ENCODE measurements at regions not wholly inside any gene's neighbourhood (a gene's known extent, or its start where the extent isn't known, plus 50 kb on each side); places are given as distances from the start of the nearest gene placed in this dataset.

- no peak overlapping the region for H3K23ac ChIP-seq (ENCODE audit: low read depth, low read length)
- H4K8ac ChIP-seq (ENCODE audit: low read depth in 2 of 2, low read length in 2 of 2) = peak overlapping the region in 1 of 2 experiments; percentile 44; a peak in 2 of 4 replicates
- H3K4me1 ChIP-seq (ENCODE audit: control insufficient read depth, insufficient read depth, low read length) = peaks cover 34% of the 10 kb centered on the region
- H2AFZ ChIP-seq (replicated peaks; ENCODE audit: low read length, poor library complexity) = no peak overlapping the region
- H3K18ac ChIP-seq (ENCODE audit: low read depth, low read length) = peak overlapping the region; percentile 71; the same call in 1 of the 2 replicates
- no peak overlapping the region for H3K56ac ChIP-seq (ENCODE audit: extremely low read depth, insufficient read depth, low read length)
- H3K36me3 ChIP-seq (ENCODE audit: control insufficient read depth, insufficient read depth, low read length) = no peaks in the 10 kb centered on the region
- dilution Hi-C loops (cut with HindIII; ENCODE audit: low sequenced_read_pairs, unreplicated experiment) = no loop called here
- H4K5ac ChIP-seq (ENCODE audit: low read depth, low read length) = peak overlapping the region; percentile 25; the same call in 1 of the 2 replicates
- TF ChIP-seq CHD1 (IDR thresholded peaks at IDR 0.05; ENCODE audit: low read depth, low read length) (no peak), POLR2A (IDR thresholded peaks at IDR 0.05; ENCODE audit: low read depth, low read length) (no peak), BHLHE40 (IDR thresholded peaks at IDR 0.05; ENCODE audit: low read depth, low read length) (no peak), USF2 (IDR thresholded peaks at IDR 0.05; ENCODE audit: low read depth, low read length) (no peak), MXI1 (IDR thresholded peaks at IDR 0.05; ENCODE audit: borderline replicate concordance, low read depth, low read length) (no peak)
- no peaks in the 10 kb centered on the region for H3K79me1 ChIP-seq (ENCODE audit: low read depth in 1 of 2, low read length in 2 of 2)
- H3K27ac ChIP-seq (ENCODE audit: insufficient read depth, low read length) = no peak overlapping the region
- no peak overlapping the region for H2BK5ac ChIP-seq (ENCODE audit: low read depth, low read length, poor library complexity, severe bottlenecking)
- POLR2A ChIA-PET (ENCODE audit: unreplicated experiment) = no interaction called here
- no CpG with 5 or more reads among the region's 2 CpGs for WGBS, 2 experiments (ENCODE audit: extremely low coverage in 2 of 2, insufficient read length in 1 of 2)
- H2AK5ac ChIP-seq (ENCODE audit: low read depth, low read length) = no peak overlapping the region
- no peak overlapping the region for H3K4me2 ChIP-seq (ENCODE audit: low read depth, low read length)
- H2BK20ac ChIP-seq (ENCODE audit: low read depth, low read length) = no peak overlapping the region; the same call in 1 of the 2 replicates
- H3K9me3 ChIP-seq (ENCODE audit: control insufficient read depth, insufficient read depth, low read length) = peaks cover 4% of the 10 kb centered on the region; the same call in 1 of the 2 replicates
- ATAC-seq (ENCODE audit: low read depth) = no peak
- H3K9ac ChIP-seq (ENCODE audit: low read depth, low read length) = no peak overlapping the region
- in situ Hi-C loops (cut with MboI; ENCODE audit: low sequenced_read_pairs) = no loop called here
- BruUV-seq (replicated peaks) = no TSS peak
- peak overlapping the region; percentile 71; the same call in 1 of the 2 replicates for H3K14ac ChIP-seq (replicated peaks; ENCODE audit: low read depth, low read length)
- no peak for DNase-seq
- peaks cover 17% of the 10 kb centered on the region for H3K9me1 ChIP-seq (ENCODE audit: insufficient read depth, low read length)
- peak overlapping the region; percentile 71 for H2BK120ac ChIP-seq (ENCODE audit: low read depth, low read length)
- H4K91ac ChIP-seq (ENCODE audit: insufficient read depth, low read depth, low read length) = no peak overlapping the region
- H2BK15ac ChIP-seq (ENCODE audit: low read depth, low read length) = peak overlapping the region; percentile 11; the same call in 1 of the 3 replicates
- H3K4me3 ChIP-seq (ENCODE audit: insufficient read depth, low read depth, low read length) = no peak overlapping the region
- no peak overlapping the region for H2AK9ac ChIP-seq (replicated peaks; ENCODE audit: low read depth, low read length, poor library complexity)
- H4K20me1 ChIP-seq (ENCODE audit: insufficient read depth, low read length) = no peaks in the 10 kb centered on the region
- H3K27me3 ChIP-seq (ENCODE audit: control insufficient read depth, insufficient read depth, low read length) = no peaks in the 10 kb centered on the region
- intact Hi-C loops (cut with micrococcal nuclease) = no loop called here
- H3K4ac ChIP-seq (ENCODE audit: low read depth, low read length) = peak overlapping the region; percentile 64; the same call in 1 of the 2 replicates
- CTCF ChIA-PET = no interaction called here
These were observed 226.6 kb downstream of the ARHGAP12 start for GRCh38 chr10:31702005-31702404.
